Prostate gland (tissue), 2 donors: ENCODE measurements at regions not wholly inside any gene's neighbourhood (a gene's known extent, or its start where the extent isn't known, plus 50 kb on each side); places are given as distances from the start of the nearest gene placed in this dataset.

ENCODE experiments used
- POLR2A ChIP-seq: fragments of 450-650 bp; IDR thresholded peaks from one replicate; pipeline ENCODE4 v1.6.1; 2016; ENCODE audit warnings: antibody characterized with exemption, mild to moderate bottlenecking
- POLR2AphosphoS5 ChIP-seq: sonication (generic); formaldehyde crosslinking; IDR thresholded peaks from one replicate; pipeline ENCODE4 v1.6.1; 2017; ENCODE audit warnings: antibody characterized with exemption
- TF ChIP-seq, protein P1 (sequence below), 4 experiments: fragments of 200-600 bp in 2 of 4; fragments of 450-650 bp in 2 of 4; sonication (generic) in 2 of 4; IDR thresholded peaks; 1 replicate in 3 of 4; 2 replicates in 1 of 4; pipeline ENCODE4 v1.5.1; 2016 to 2019; ENCODE audit warnings: antibody characterized with exemption in 4 of 4, mild to moderate bottlenecking in 2 of 4, moderate library complexity in 2 of 4

DNA sequence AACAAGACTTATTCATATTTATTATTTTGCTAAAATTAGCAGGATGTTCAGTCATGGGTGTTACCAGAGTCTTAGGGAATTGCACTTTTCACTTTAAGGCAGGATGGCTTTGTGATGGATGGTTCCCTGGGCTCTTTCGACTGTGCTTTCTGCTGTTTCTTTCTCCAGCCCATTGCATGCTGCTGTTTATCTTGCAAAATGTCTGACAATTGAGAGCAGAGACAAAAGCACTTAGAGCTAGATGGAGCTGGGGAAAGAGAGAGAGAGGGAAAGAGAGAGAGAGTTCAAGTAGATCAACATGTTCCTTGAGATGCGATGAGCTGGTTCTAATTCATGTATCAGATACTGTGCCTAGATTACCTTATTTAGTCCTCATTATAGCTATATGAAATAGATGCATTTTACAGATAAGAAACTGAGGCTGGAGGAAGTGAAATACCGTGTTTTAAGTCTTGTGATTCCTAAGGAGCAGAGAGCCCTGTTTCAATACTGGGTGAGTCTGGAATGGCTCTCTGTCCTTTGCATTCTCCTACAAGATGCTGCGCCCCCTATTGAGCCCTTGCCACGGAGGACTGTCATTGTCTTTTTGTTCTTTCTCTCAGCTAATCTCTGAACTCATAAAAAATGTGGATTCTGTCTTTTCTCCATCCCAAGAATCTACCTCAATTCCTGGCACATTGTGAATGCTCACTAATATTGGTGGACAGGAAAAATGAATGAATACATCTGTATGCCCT is 227.9 kb downstream of the ALG10B start:
- TF ChIP-seq, protein P1, sequence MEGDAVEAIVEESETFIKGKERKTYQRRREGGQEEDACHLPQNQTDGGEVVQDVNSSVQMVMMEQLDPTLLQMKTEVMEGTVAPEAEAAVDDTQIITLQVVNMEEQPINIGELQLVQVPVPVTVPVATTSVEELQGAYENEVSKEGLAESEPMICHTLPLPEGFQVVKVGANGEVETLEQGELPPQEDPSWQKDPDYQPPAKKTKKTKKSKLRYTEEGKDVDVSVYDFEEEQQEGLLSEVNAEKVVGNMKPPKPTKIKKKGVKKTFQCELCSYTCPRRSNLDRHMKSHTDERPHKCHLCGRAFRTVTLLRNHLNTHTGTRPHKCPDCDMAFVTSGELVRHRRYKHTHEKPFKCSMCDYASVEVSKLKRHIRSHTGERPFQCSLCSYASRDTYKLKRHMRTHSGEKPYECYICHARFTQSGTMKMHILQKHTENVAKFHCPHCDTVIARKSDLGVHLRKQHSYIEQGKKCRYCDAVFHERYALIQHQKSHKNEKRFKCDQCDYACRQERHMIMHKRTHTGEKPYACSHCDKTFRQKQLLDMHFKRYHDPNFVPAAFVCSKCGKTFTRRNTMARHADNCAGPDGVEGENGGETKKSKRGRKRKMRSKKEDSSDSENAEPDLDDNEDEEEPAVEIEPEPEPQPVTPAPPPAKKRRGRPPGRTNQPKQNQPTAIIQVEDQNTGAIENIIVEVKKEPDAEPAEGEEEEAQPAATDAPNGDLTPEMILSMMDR (IDR thresholded peaks at IDR 0.05) = no peak
- no peak for TF ChIP-seq POLR2AphosphoS5
- TF ChIP-seq POLR2A = no peak
